T-cell (primary cell): ENCODE measurements at regions not wholly inside any gene's neighbourhood (a gene's known extent, or its start where the extent isn't known, plus 50 kb on each side); places are given as distances from the start of the nearest gene placed in this dataset.

Experiments used
- ATAC-seq, 4 experiments: fragments of 200-7000 bp in 3 of 4; fragments of 150-1000 bp in 1 of 4; cut with Tn5 transposase; replicated peaks in 1 of 4; 1 replicate in 3 of 4; 2 replicates in 1 of 4; pipeline ENCODE4 v1.10.0; 2021; ENCODE audit warnings: moderate library complexity in 3 of 4, mild to moderate bottlenecking in 2 of 4, moderate number of reproducible peaks in 1 of 4
- CTCF ChIA-PET, 2 donors: fragments of 300-600 bp; sonication (Branson Sonifier 250); formaldehyde crosslinking; loops; one replicate each; lab custom pipeline; 2022; ENCODE audit warnings: antibody characterized with exemption in 2 of 2; lab: Charles Lee
- POLR2A ChIA-PET, 2 donors: fragments of 300-600 bp; sonication (Branson Sonifier 250); formaldehyde crosslinking; loops; one replicate each; lab custom pipeline; 2022; ENCODE audit warnings: antibody characterized with exemption in 2 of 2; lab: Charles Lee
- DNase-seq, 35 experiments: peaks; one replicate each; pipeline versions ENCODE4 v3.0.0 to v3.0.0-alpha.2; 2013 to 2023
- H3K27ac ChIP-seq: one replicate; pipeline ENCODE4 v1.5.1; 2013; ENCODE audit warnings: low read length
- H3K27me3 ChIP-seq, 2 experiments: replicated peaks in 1 of 2; 1 replicate in 1 of 2; 2 replicates in 1 of 2; pipeline versions ENCODE4 v1.6.1 to v1.7.0; 2013; ENCODE audit warnings: low read length in 1 of 2, mixed read lengths in 1 of 2; ENCODE audit not compliant: control insufficient read depth in 2 of 2, insufficient read depth in 2 of 2; ENCODE audit errors: extremely low read depth in 1 of 2
- H3K36me3 ChIP-seq, 2 donors: 1 replicate in 1 of 2; 2 replicates in 1 of 2; pipeline versions ENCODE4 v1.6.1 to v1.7.0; 2013; ENCODE audit warnings: low read length in 1 of 2; ENCODE audit not compliant: control insufficient read depth in 2 of 2, insufficient read depth in 1 of 2; ENCODE audit errors: extremely low read depth in 1 of 2
- H3K4me1 ChIP-seq, 2 experiments: 1 replicate in 1 of 2; 2 replicates in 1 of 2; pipeline versions ENCODE4 v1.6.1 to v1.7.0; 2013; ENCODE audit warnings: low read length in 2 of 2, mixed read lengths in 1 of 2; ENCODE audit not compliant: insufficient read depth in 2 of 2, control insufficient read depth in 1 of 2; ENCODE audit errors: extremely low read depth in 1 of 2
- H3K4me3 ChIP-seq, 2 donors: 1 replicate in 1 of 2; 2 replicates in 1 of 2; pipeline versions ENCODE4 v1.5.1 to v1.7.0; 2013; ENCODE audit warnings: mild to moderate bottlenecking in 2 of 2, low read length in 1 of 2, moderate library complexity in 1 of 2; ENCODE audit not compliant: control insufficient read depth in 1 of 2; ENCODE audit errors: extremely low read depth in 1 of 2
- H3K9me3 ChIP-seq: 2 replicates; pipeline ENCODE4 v1.7.0; 2013
- H3K27ac Mint-ChIP-seq, 2 donors: one replicate each; pipeline ENCODE4 v1.8.0; 2020 to 2021; ENCODE audit warnings: mild to moderate bottlenecking in 2 of 2, mixed read lengths in 2 of 2
- H3K27me3 Mint-ChIP-seq, 2 donors: one replicate each; pipeline ENCODE4 v1.8.0; 2021 to 2022; ENCODE audit warnings: mixed read lengths in 2 of 2
- H3K36me3 Mint-ChIP-seq: one replicate; pipeline ENCODE4 v1.8.0; 2021; ENCODE audit warnings: mixed read lengths
- H3K4me1 Mint-ChIP-seq, 3 donors: one replicate each; pipeline ENCODE4 v1.8.0; 2020 to 2022; ENCODE audit warnings: mixed read lengths in 3 of 3, mild to moderate bottlenecking in 1 of 3
- H3K4me3 Mint-ChIP-seq, 3 donors: one replicate each; pipeline ENCODE4 v1.8.0; 2020 to 2022; ENCODE audit warnings: mild to moderate bottlenecking in 3 of 3, mixed read lengths in 3 of 3, moderate library complexity in 3 of 3
- H3K9me3 Mint-ChIP-seq, 3 donors: one replicate each; pipeline ENCODE4 v1.8.0; 2020 to 2022; ENCODE audit warnings: mixed read lengths in 3 of 3
- WGBS: methylation state at CpG from one replicate; pipeline ENCODE4 v1.1.5; 2013; ENCODE audit warnings: missing lambda C conversion rate; ENCODE audit not compliant: insufficient coverage; 5-methylcytosine and 5-hydroxymethylcytosine counted together

DNA sequence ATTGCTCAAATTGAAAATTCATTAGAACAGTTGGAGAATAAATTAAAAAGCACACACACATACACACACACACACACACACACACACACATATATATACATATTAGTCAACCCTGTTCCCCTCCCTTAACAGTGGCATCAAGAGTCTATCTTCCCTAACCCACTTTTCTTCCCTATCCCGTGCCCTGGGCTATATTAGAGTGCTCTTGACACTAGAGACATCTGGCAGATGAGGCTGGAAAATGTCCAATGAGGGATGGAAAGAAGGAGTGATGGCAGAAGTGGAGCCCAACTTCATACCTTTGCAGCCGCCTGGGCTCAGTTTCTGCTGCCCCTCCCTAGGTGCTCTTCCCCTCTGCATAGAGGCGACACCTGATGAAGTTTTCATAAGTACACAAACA is 172.4 kb upstream of the NUDT4 start:
- DNase-seq = no peak
- H3K4me3 Mint-ChIP-seq = no peak overlapping the region
- Histone ChIP-seq H3K4me1 (no peaks in the 10 kb centered on the region), H3K27me3 (no peaks in the 10 kb centered on the region), H3K9me3 (no peaks in the 10 kb centered on the region), H3K27ac (no peak overlapping the region), H3K4me3 (no peak overlapping the region), H3K36me3 (no peaks in the 10 kb centered on the region)
- no peak overlapping the region for H3K27ac Mint-ChIP-seq
- ChIA-PET POLR2A (no interaction called here), CTCF (no interaction called here)
- WGBS = 100% methylated on average over 2 of the region's 3 CpGs
- H3K4me1 Mint-ChIP-seq = no peaks in the 10 kb centered on the region
- H3K36me3 Mint-ChIP-seq = no peaks in the 10 kb centered on the region
- H3K9me3 Mint-ChIP-seq = no peaks in the 10 kb centered on the region
- ATAC-seq = no peak
- peaks cover 3 to 6% of the 10 kb centered on the region in 2 donors for H3K27me3 Mint-ChIP-seq

DNA sequence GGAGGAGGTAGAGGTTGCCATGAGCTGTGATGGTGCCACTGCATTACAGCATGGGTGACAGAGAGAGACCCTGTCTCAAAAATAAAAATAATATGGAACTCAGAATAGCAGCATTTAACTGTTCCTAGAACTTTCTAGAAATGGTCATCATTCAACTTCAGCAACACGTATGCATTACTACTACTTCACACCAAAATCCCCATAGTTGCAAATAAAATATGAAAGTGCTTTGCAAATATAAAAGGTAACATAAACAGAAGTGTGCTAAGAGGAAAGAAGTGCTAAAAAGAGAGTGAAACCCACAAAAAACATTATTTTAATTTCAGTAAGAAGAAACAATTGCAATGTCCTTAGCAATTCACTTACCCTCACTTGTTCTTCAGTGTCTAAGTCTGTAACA is 169.7 kb upstream of the NUDT4 start:
- ATAC-seq (no peak), DNase-seq (no peak)
- no peak overlapping the region for H3K4me3 Mint-ChIP-seq
- H3K36me3 ChIP-seq = no peaks in the 10 kb centered on the region
- H3K27me3 Mint-ChIP-seq = no peaks in the 10 kb centered on the region
- POLR2A ChIA-PET = no interaction called here
- no peaks in the 10 kb centered on the region for H3K4me1 ChIP-seq
- no peaks in the 10 kb centered on the region for H3K4me1 Mint-ChIP-seq
- no peaks in the 10 kb centered on the region for H3K9me3 ChIP-seq
- no peaks in the 10 kb centered on the region for H3K9me3 Mint-ChIP-seq
- H3K27ac Mint-ChIP-seq = no peak overlapping the region
- CTCF ChIA-PET = no interaction called here
- H3K27ac ChIP-seq = no peak overlapping the region
- H3K27me3 ChIP-seq = no peaks in the 10 kb centered on the region
- no peak overlapping the region for H3K4me3 ChIP-seq
- WGBS = no CpG with 5 or more reads among the region's 1 CpG
- no peaks in the 10 kb centered on the region for H3K36me3 Mint-ChIP-seq

DNA sequence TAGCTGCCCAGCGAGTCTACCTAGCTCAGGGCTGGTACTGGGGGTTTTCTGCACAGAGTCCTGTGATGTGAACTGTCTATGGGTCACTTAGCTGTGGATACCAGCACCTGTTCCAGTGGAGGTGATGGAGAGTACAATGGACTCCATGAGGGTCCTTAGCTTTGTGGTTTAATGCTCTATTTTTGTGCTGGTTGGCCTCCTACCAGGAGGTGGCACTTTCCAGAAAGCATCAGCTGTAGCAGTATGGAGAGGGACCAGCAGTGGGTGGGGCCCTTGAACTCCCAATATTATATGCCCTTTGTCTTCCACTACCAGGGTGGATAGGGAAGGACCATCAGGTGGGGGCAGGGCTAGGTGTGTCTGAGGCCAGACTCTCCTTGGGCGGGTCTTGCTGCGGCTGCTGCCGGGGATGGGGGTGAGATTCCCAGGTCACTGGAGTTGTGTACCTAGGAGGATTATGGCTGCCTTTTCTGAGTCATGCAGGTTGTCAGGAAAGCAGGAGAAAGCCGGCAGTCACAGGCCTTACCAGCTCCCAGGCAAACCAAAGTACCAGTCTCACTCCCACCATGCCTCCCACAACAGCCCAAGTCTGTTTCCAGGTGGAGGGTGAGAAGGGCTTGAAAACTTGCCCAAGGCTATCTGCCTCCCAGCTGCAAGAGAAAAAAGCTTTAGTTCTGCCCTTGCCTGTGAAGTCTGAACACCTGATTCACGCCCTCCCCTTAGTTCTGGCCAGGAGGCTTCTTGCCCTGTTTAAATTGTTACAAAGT is 163.0 kb upstream of the NUDT4 start:
- Mint-ChIP-seq H3K4me3 (no peak overlapping the region), H3K36me3 (no peaks in the 10 kb centered on the region), H3K27ac (no peak overlapping the region), H3K9me3 (no peaks in the 10 kb centered on the region), H3K27me3 (peaks cover 0 to 2% of the 10 kb centered on the region in 2 donors), H3K4me1 (no peaks in the 10 kb centered on the region)
- Histone ChIP-seq H3K36me3 (no peaks in the 10 kb centered on the region), H3K27me3 (no peaks in the 10 kb centered on the region), H3K4me3 (no peak overlapping the region), H3K4me1 (no peaks in the 10 kb centered on the region), H3K9me3 (no peaks in the 10 kb centered on the region), H3K27ac (no peak overlapping the region)
- ATAC-seq (no peak), DNase-seq (no peak)
- 93% methylated on average over 2 of the region's 6 CpGs for WGBS
- CTCF ChIA-PET = no interaction called here
- POLR2A ChIA-PET = no interaction called here

DNA sequence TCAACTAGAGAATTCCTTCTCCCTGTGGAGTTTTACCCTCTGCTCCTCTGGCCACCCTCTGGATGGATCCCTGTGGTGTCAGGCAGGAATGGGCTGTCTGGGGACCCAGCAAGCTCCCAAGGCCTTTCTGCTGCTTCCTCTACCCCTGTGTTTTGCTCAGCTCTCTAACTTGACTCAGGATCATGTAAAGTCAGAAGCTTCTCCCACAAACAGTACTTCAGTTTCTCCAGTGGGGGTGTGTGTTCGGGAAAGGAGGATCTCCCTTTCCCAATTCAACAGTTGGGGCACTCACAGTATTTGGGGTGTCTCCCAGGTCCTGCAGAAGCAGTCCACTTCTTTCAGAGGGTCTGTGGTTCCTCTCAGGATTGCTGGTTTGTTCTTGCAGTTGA is 162.4 kb upstream of the NUDT4 start:
- no peaks in the 10 kb centered on the region for H3K9me3 ChIP-seq
- H3K27me3 Mint-ChIP-seq = peaks cover 0 to 2% of the 10 kb centered on the region in 2 donors
- DNase-seq = no peak
- no peaks in the 10 kb centered on the region for H3K36me3 ChIP-seq
- no peaks in the 10 kb centered on the region for H3K36me3 Mint-ChIP-seq
- no CpG with 5 or more reads among the region's 1 CpG for whole genome bisulfite sequencing
- no peak overlapping the region for H3K4me3 ChIP-seq
- ChIA-PET POLR2A (no interaction called here), CTCF (no interaction called here)
- H3K9me3 Mint-ChIP-seq = no peaks in the 10 kb centered on the region
- H3K27ac ChIP-seq = no peak overlapping the region
- H3K27ac Mint-ChIP-seq = no peak overlapping the region
- H3K4me1 ChIP-seq = no peaks in the 10 kb centered on the region
- no peak for ATAC-seq
- H3K4me1 Mint-ChIP-seq = no peaks in the 10 kb centered on the region
- H3K4me3 Mint-ChIP-seq = no peak overlapping the region
- no peaks in the 10 kb centered on the region for H3K27me3 ChIP-seq

DNA sequence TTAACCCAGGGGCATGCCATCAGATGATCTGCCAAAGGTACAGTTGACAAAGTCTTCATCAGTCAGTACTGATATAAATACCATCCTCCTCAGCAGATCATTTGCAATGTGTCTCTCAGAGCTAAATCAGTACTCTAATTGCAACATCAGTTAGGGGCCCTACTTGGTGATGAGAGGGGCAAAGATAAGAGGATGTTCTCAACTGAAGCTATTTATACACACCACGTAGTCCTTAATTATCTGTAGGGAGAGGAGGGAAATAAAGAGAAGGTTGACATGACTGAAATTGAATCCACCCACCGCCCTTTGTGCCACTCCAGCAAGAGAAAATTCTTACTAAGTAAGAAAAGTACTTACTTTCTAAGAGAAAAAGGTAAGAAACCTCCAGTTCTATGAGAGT is 157.8 kb upstream of the NUDT4 start:
- Mint-ChIP-seq H3K9me3 (peaks cover 7 to 9% (median 8%) of the 10 kb centered on the region in 3 donors), H3K4me1 (peaks cover 0 to 5% (median 0%) of the 10 kb centered on the region in 3 donors), H3K36me3 (no peaks in the 10 kb centered on the region), H3K27ac (no peak overlapping the region), H3K4me3 (no peak overlapping the region), H3K27me3 (peaks cover 0 to 2% of the 10 kb centered on the region in 2 donors)
- WGBS = no CpG with 5 or more reads among the region's 2 CpGs
- Histone ChIP-seq H3K9me3 (no peaks in the 10 kb centered on the region), H3K36me3 (no peaks in the 10 kb centered on the region), H3K27ac (no peak overlapping the region), H3K4me3 (no peak overlapping the region), H3K4me1 (no peaks in the 10 kb centered on the region), H3K27me3 (no peaks in the 10 kb centered on the region)
- ATAC-seq (no peak), DNase-seq (no peak)
- CTCF ChIA-PET = no interaction called here
- POLR2A ChIA-PET = no interaction called here

DNA sequence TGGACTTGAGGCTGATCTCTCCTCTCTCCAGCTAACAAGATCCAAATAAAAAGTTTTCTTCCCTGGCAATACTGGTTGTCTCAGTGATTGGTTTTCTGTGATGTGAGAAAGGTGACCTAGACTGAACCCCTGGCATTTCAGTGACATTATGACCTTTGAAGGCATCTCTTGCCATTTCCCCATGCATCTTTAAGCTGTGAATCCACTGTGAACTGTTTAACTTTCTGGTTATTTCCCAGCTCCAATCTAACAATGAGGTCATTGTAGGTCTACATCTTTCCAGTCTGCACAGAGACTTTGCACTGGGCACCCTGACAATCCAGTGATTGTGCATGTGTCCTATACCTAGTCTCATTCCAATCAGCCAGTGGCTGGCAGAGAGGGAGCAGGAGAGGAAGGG is 155.9 kb upstream of the NUDT4 start:
- H3K4me3 Mint-ChIP-seq = no peak overlapping the region

More for the DNA sequence above, 155.9 kb upstream of the NUDT4 start:
- no peak overlapping the region for H3K27ac Mint-ChIP-seq
- no peaks in the 10 kb centered on the region for H3K36me3 Mint-ChIP-seq
- no peak overlapping the region for H3K4me3 ChIP-seq
- peaks cover 7 to 9% (median 8%) of the 10 kb centered on the region in 3 donors for H3K9me3 Mint-ChIP-seq
- no peak overlapping the region for H3K27ac ChIP-seq
- H3K4me1 Mint-ChIP-seq = peaks cover 0 to 5% (median 0%) of the 10 kb centered on the region in 3 donors
- ATAC-seq (no peak), DNase-seq (no peak)
- ChIA-PET CTCF (no interaction called here), POLR2A (interaction anchor here in 1 of 2 donors (0.5 kb wide), 1 partner anchor 1647 kb away, joined by 3 read pairs; no protein-coding TSS in a partner anchor)
- no peaks in the 10 kb centered on the region for H3K36me3 ChIP-seq
- no peaks in the 10 kb centered on the region for H3K9me3 ChIP-seq
- H3K27me3 Mint-ChIP-seq = no peaks in the 10 kb centered on the region
- H3K27me3 ChIP-seq = no peaks in the 10 kb centered on the region
- H3K4me1 ChIP-seq = no peaks in the 10 kb centered on the region
